DMS114 treated with DMSO at 0.1 percent for 48 hours (cell line): ENCODE measurements at regions not wholly inside any gene's neighbourhood (a gene's known extent, or its start where the extent isn't known, plus 50 kb on each side); places are given as distances from the start of the nearest gene placed in this dataset.

ENCODE experiments used
- DNase-seq: peaks from one replicate; lab custom pipeline; 2025; ENCODE audit not compliant: unreplicated experiment; lab: John Stamatoyannopoulos, UW

- no peak for DNase-seq
Observed at GRCh38 chrX:39133971-39134370, 332.7 kb downstream of the MID1IP1 start.

GRCh38 chrX:39137363-39137954, 336.2 kb downstream of the MID1IP1 start:
- no peak for DNase-seq

- DNase-seq, result no peak
Observed at GRCh38 chrX:39140581-39140980, 339.3 kb downstream of the MID1IP1 start.

GRCh38 chrX:39144323-39144722, 343.1 kb downstream of the MID1IP1 start:
- DNase-seq, result no peak

- no peak for DNase-seq
Observed at GRCh38 chrX:39144956-39145355, 343.7 kb downstream of the MID1IP1 start.

- DNase-seq, result no peak
Observed at GRCh38 chrX:39145859-39146258, 344.6 kb downstream of the MID1IP1 start.

- DNase-seq, result no peak
Observed at GRCh38 chrX:39149761-39150160, 348.5 kb downstream of the MID1IP1 start.

GRCh38 chrX:39150220-39150619, 349.0 kb downstream of the MID1IP1 start:
- DNase-seq, result no peak

- no peak for DNase-seq
Observed at GRCh38 chrX:39150621-39151020, 349.4 kb downstream of the MID1IP1 start.

- DNase-seq, result no peak
Observed at GRCh38 chrX:39152106-39152649, 350.9 kb downstream of the MID1IP1 start.

- DNase-seq, result no peak
Observed at GRCh38 chrX:39156051-39156450, 354.8 kb downstream of the MID1IP1 start.

GRCh38 chrX:39157006-39157405, 355.7 kb downstream of the MID1IP1 start:
- DNase-seq, result no peak

GRCh38 chrX:39157796-39158195, 356.5 kb downstream of the MID1IP1 start:
- no peak for DNase-seq

- DNase-seq, result no peak
Observed at GRCh38 chrX:39158801-39159657, 357.8 kb downstream of the MID1IP1 start.

- DNase-seq, result no peak
Observed at GRCh38 chrX:39159921-39160507, 358.8 kb downstream of the MID1IP1 start.

- DNase-seq, result no peak
Observed at GRCh38 chrX:39161611-39162255, 360.5 kb downstream of the MID1IP1 start.

GRCh38 chrX:39162322-39162735, 361.1 kb downstream of the MID1IP1 start:
- DNase-seq, result no peak

- DNase-seq, result no peak
Observed at GRCh38 chrX:39163581-39164126, 362.4 kb downstream of the MID1IP1 start.

- no peak for DNase-seq
Observed at GRCh38 chrX:39164212-39164611, 363.0 kb downstream of the MID1IP1 start.

GRCh38 chrX:39165185-39165584, 363.9 kb downstream of the MID1IP1 start:
- no peak for DNase-seq

- DNase-seq, result no peak
Observed at GRCh38 chrX:39165773-39166172, 364.5 kb downstream of the MID1IP1 start.
